ENCODE measurements at regions not wholly inside any gene's neighbourhood (a gene's known extent, or its start where the extent isn't known, plus 50 kb on each side); places are given as distances from the start of the nearest gene placed in this dataset.

GRCh38 chr3:181626036-181626435 lies 85.7 kb upstream of the SOX2 start:
- intact Hi-C loops (cut with micrococcal nuclease) = no loop called here
- DNase-seq = no peak
- Mint-ChIP-seq H3K4me1 (ENCODE audit: low read depth) (no peaks in the 10 kb centered on the region), H3K27me3 (peaks cover 6% of the 10 kb centered on the region), H3K36me3 (ENCODE audit: low read depth) (no peaks in the 10 kb centered on the region), H3K4me3 (no peak overlapping the region), H3K27ac (no peak overlapping the region), H3K9me3 (no peaks in the 10 kb centered on the region)
- no peak for TF ChIP-seq CTCF (IDR thresholded peaks at IDR 0.05)
- POLR2A ChIA-PET = interaction anchor here (0.5 kb wide), 1 partner anchor 968 kb away, joined by 4 read pairs; no protein-coding TSS in a partner anchor
- CTCF ChIA-PET = no interaction called here
- ATAC-seq = no peak

DNA sequence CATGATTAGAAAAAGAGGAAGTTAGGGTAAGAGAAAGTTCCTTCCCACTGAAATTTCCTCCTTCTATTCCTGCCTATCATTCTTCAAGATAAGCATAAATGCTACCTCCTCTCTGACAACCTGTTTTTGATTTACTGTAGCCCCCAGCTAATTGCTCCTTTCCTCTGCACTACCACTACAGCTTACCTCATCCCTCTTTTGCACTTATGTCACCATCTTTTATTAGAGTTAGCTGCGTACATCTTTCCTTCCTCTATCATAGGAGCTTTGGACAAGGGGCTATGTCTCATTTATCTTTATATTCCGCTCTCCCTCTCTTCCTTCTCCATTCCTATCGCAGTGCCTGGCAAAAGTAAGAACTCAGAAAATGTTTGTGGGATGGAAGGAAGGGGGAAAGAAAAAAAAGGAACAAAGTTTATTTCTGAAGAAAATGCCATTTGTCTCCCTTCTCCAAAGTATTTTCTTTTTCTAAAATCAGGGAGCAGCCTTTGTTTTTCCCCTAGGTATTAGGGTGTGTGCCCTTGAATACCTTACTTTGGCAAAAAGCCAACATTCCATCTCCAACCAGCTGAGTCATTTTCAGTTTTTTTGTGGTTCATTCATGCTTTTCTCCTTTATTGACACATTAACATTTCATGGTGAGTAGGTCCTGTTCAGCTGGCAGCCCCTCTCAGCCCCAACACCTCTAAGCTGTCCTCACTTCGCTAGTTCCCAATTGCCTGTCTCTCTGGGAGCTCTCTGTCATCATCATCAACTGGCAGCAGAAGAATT lies 87.6 kb upstream of the SOX2 start:
- Mint-ChIP-seq H3K9me3 (no peaks in the 10 kb centered on the region), H3K27ac (no peak overlapping the region), H3K4me1 (ENCODE audit: low read depth) (no peaks in the 10 kb centered on the region), H3K36me3 (ENCODE audit: low read depth) (no peaks in the 10 kb centered on the region), H3K4me3 (no peak overlapping the region), H3K27me3 (peaks cover 4% of the 10 kb centered on the region)
- ChIA-PET POLR2A (no interaction called here), CTCF (no interaction called here)
- intact Hi-C loops (cut with micrococcal nuclease) = no loop called here
- DNase-seq (no peak), ATAC-seq (no peak)
- no peak for TF ChIP-seq CTCF (IDR thresholded peaks at IDR 0.05)

GRCh38 chr3:181622365-181622764 lies 89.4 kb upstream of the SOX2 start:
- ATAC-seq (no peak), DNase-seq (no peak)
- Mint-ChIP-seq H3K9me3 (no peaks in the 10 kb centered on the region), H3K27me3 (peaks cover 1% of the 10 kb centered on the region), H3K4me3 (no peak overlapping the region), H3K27ac (no peak overlapping the region), H3K36me3 (ENCODE audit: low read depth) (no peaks in the 10 kb centered on the region), H3K4me1 (ENCODE audit: low read depth) (no peaks in the 10 kb centered on the region)
- intact Hi-C loops (cut with micrococcal nuclease) = no loop called here
- POLR2A ChIA-PET = no interaction called here
- CTCF ChIA-PET = no interaction called here
- no peak for TF ChIP-seq CTCF (IDR thresholded peaks at IDR 0.05)

- no peak overlapping the region for H3K4me3 Mint-ChIP-seq
- ATAC-seq (no peak), DNase-seq (no peak)
- POLR2A ChIA-PET = interaction anchor here (0.6 kb wide), 1 partner anchor 34 kb away, joined by 3 read pairs; no protein-coding TSS in a partner anchor
- H3K36me3 Mint-ChIP-seq (ENCODE audit: low read depth) = no peaks in the 10 kb centered on the region
- H3K27me3 Mint-ChIP-seq = no peaks in the 10 kb centered on the region
- CTCF ChIA-PET = no interaction called here
- intact Hi-C loops (cut with micrococcal nuclease) = no loop called here
- no peaks in the 10 kb centered on the region for H3K4me1 Mint-ChIP-seq (ENCODE audit: low read depth)
- no peak overlapping the region for H3K27ac Mint-ChIP-seq
- no peak for TF ChIP-seq CTCF (IDR thresholded peaks at IDR 0.05)
- H3K9me3 Mint-ChIP-seq = no peaks in the 10 kb centered on the region
Measured at GRCh38 chr3:181619897-181620296, 91.8 kb upstream of the SOX2 start.

GRCh38 chr3:181618260-181618659 lies 93.5 kb upstream of the SOX2 start:
- no peak for ATAC-seq
- H3K36me3 Mint-ChIP-seq (ENCODE audit: low read depth) = no peaks in the 10 kb centered on the region
- no peak for DNase-seq
- H3K9me3 Mint-ChIP-seq = no peaks in the 10 kb centered on the region
- CTCF ChIA-PET = no interaction called here
- no peak overlapping the region for H3K27ac Mint-ChIP-seq
- TF ChIP-seq CTCF (IDR thresholded peaks at IDR 0.05) = no peak
- POLR2A ChIA-PET = no interaction called here
- no peak overlapping the region for H3K4me3 Mint-ChIP-seq
- H3K27me3 Mint-ChIP-seq = no peaks in the 10 kb centered on the region
- H3K4me1 Mint-ChIP-seq (ENCODE audit: low read depth) = no peaks in the 10 kb centered on the region
- intact Hi-C loops (cut with micrococcal nuclease) = no loop called here

All from activated CD8-positive, alpha-beta T cell treated with anti-CD3 and anti-CD28 coated beads for 36 hours (primary cell).